ENCODE measurements at regions not wholly inside any gene's neighbourhood (a gene's known extent, or its start where the extent isn't known, plus 50 kb on each side); places are given as distances from the start of the nearest gene placed in this dataset.

GRCh38 chr10:83654689-83655088, 484.6 kb upstream of the GHITM start:
- no peak overlapping the region for H3K27ac ChIP-seq
- CTCF ChIA-PET = no interaction called here
- TF ChIP-seq, protein P1, sequence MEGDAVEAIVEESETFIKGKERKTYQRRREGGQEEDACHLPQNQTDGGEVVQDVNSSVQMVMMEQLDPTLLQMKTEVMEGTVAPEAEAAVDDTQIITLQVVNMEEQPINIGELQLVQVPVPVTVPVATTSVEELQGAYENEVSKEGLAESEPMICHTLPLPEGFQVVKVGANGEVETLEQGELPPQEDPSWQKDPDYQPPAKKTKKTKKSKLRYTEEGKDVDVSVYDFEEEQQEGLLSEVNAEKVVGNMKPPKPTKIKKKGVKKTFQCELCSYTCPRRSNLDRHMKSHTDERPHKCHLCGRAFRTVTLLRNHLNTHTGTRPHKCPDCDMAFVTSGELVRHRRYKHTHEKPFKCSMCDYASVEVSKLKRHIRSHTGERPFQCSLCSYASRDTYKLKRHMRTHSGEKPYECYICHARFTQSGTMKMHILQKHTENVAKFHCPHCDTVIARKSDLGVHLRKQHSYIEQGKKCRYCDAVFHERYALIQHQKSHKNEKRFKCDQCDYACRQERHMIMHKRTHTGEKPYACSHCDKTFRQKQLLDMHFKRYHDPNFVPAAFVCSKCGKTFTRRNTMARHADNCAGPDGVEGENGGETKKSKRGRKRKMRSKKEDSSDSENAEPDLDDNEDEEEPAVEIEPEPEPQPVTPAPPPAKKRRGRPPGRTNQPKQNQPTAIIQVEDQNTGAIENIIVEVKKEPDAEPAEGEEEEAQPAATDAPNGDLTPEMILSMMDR (conservative IDR thresholded peaks at IDR 0.05; ENCODE audit: low read depth) = no peak
- POLR2A ChIA-PET (ENCODE audit: low non-redundant PET) = no interaction called here
- DNase-seq (ENCODE audit: low spot score) = no peak

DNA sequence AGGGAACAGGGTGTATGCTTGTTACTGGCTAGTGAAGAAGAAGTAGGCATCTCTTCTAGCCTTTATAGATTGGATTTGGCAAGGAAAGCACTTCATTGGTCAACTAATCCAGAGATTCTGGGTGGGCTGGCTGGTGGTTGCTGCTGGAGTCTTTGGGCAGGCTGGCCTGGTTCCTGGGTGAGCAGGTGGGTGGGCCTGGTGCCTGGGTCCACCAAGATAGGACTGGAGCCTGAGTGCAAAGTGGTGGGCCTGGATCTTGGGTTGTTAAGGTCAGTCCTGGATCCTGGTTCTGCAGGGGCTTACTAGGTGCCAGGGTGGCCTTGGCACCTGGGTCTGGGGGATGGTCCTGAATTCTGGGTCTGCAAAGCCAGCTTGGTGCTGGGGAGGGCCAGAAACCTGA, 482.4 kb upstream of the GHITM start:
- CTCF ChIA-PET = no interaction called here
- TF ChIP-seq, protein P1 (conservative IDR thresholded peaks at IDR 0.05; ENCODE audit: low read depth) = no peak
- no peak overlapping the region for H3K27ac ChIP-seq
- POLR2A ChIA-PET (ENCODE audit: low non-redundant PET) = no interaction called here
- no peak for DNase-seq (ENCODE audit: low spot score)

- DNase-seq (ENCODE audit: low spot score) = no peak
- TF ChIP-seq, protein P1 (conservative IDR thresholded peaks at IDR 0.05; ENCODE audit: low read depth) = no peak
- CTCF ChIA-PET = no interaction called here
- H3K27ac ChIP-seq = no peak overlapping the region
- POLR2A ChIA-PET (ENCODE audit: low non-redundant PET) = no interaction called here
These were observed 481.8 kb upstream of the GHITM start for GRCh38 chr10:83657487-83657886.

- ChIA-PET CTCF (no interaction called here), POLR2A (ENCODE audit: low non-redundant PET) (no interaction called here)
- TF ChIP-seq, protein P1 (conservative IDR thresholded peaks at IDR 0.05; ENCODE audit: low read depth) = no peak
- no peak overlapping the region for H3K27ac ChIP-seq
- no peak for DNase-seq (ENCODE audit: low spot score)
These were observed 475.4 kb upstream of the GHITM start for GRCh38 chr10:83663918-83664317.

GRCh38 chr10:83666762-83667161, 472.5 kb upstream of the GHITM start:
- no peak overlapping the region for H3K27ac ChIP-seq
- ChIA-PET CTCF (interaction anchor here (0.6 kb wide), 1 partner anchor 641 kb away, joined by 3 read pairs; no protein-coding TSS in a partner anchor), POLR2A (ENCODE audit: low non-redundant PET) (no interaction called here)
- TF ChIP-seq, protein P1 (conservative IDR thresholded peaks at IDR 0.05; ENCODE audit: low read depth) = no peak
- no peak for DNase-seq (ENCODE audit: low spot score)

- TF ChIP-seq, protein P1 (conservative IDR thresholded peaks at IDR 0.05; ENCODE audit: low read depth) = no peak
- ChIA-PET CTCF (no interaction called here), POLR2A (ENCODE audit: low non-redundant PET) (no interaction called here)
- DNase-seq (ENCODE audit: low spot score) = no peak
- H3K27ac ChIP-seq = no peak overlapping the region
These were observed 471.7 kb upstream of the GHITM start for GRCh38 chr10:83667594-83667993.

- ChIA-PET POLR2A (ENCODE audit: low non-redundant PET) (no interaction called here), CTCF (no interaction called here)
- H3K27ac ChIP-seq = no peak overlapping the region
- no peak for DNase-seq (ENCODE audit: low spot score)
- TF ChIP-seq, protein P1 (conservative IDR thresholded peaks at IDR 0.05; ENCODE audit: low read depth) = no peak
These were observed 466.0 kb upstream of the GHITM start for GRCh38 chr10:83673316-83673715.

All from RWPE1 (cell line).